GM12873 (cell line): ENCODE measurements at regions not wholly inside any gene's neighbourhood (a gene's known extent, or its start where the extent isn't known, plus 50 kb on each side); places are given as distances from the start of the nearest gene placed in this dataset.

Experiments used
- TF ChIP-seq, protein P1 (sequence below): IDR thresholded peaks from 2 replicates; pipeline ENCODE4 v1.5.1; 2012; ENCODE audit warnings: low read depth, mild to moderate bottlenecking, moderate library complexity, low read length, control low read depth; ENCODE audit not compliant: insufficient read depth; ENCODE audit errors: missing control alignments

DNA sequence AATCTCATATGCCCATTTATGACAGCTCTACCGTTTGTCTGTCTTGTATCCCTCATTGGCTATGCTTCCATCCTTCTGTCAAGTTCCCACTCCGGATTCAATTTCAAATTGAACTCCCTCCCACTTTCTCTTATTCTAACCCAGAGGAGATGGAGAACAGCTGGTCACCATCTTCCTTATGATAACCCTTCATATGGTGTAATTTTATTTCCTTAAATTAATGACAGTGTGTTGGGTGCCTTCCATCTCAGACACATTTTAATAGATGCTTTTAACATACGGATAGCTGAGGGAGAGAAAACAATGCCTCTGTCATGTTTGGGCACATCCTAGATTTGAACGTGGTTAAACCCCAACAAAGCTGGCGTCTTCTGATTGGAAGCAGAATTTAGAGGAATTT is 103.0 kb upstream of the PLXNA2 start:
- TF ChIP-seq, protein P1, sequence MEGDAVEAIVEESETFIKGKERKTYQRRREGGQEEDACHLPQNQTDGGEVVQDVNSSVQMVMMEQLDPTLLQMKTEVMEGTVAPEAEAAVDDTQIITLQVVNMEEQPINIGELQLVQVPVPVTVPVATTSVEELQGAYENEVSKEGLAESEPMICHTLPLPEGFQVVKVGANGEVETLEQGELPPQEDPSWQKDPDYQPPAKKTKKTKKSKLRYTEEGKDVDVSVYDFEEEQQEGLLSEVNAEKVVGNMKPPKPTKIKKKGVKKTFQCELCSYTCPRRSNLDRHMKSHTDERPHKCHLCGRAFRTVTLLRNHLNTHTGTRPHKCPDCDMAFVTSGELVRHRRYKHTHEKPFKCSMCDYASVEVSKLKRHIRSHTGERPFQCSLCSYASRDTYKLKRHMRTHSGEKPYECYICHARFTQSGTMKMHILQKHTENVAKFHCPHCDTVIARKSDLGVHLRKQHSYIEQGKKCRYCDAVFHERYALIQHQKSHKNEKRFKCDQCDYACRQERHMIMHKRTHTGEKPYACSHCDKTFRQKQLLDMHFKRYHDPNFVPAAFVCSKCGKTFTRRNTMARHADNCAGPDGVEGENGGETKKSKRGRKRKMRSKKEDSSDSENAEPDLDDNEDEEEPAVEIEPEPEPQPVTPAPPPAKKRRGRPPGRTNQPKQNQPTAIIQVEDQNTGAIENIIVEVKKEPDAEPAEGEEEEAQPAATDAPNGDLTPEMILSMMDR, result no peak

DNA sequence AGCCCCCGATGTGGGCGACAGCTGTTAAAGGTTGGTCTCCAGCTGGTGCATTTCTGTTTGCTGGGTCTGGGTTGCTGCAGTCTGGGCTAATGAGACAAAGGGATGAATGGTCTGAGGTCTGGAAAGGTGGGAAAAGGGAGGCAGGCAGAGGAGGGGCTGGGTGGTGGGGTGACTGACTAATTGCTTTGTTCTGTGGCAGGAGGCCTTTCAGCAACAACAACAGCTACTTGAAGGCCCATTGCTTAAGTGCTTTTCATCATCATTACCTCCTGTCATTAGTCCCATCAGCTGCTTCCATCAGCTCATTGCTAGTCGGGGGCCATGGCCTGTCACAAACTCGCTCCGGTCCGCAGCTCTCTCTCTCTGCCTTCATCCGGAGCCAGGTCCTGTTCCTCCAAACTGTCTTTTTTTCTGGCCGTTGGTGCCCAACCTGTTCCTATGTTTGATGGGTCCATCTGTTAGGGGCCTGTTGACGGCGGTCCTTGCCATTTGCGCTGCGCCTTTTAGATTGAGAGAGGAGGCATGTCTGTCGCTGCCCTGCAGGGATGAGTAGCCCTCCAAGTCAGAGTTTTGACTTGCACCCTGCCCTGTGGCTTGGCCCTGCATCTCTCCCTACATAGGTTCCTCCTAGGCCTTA is 105.6 kb upstream of the PLXNA2 start:
- TF ChIP-seq, protein P1, result no peak

DNA sequence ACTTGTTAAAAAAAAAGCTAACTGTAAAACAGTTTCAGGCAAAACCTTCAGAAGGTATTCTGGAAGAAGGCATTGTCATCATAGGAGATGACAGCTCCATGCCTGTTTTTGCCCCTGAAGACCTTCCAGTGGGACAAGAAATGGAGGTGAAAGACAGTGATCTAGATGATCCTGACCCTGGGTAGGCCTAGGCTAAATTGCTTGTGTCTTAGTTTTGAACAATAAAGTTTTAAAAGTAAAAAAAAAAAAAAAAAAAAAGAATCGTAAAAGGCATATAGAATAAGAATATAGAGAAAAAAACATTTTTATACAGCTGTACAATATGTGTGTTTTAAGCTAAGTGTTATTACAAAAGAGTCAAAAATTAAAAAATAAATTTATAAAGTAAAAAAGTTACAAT is 106.6 kb upstream of the PLXNA2 start:
- TF ChIP-seq, protein P1, result no peak

DNA sequence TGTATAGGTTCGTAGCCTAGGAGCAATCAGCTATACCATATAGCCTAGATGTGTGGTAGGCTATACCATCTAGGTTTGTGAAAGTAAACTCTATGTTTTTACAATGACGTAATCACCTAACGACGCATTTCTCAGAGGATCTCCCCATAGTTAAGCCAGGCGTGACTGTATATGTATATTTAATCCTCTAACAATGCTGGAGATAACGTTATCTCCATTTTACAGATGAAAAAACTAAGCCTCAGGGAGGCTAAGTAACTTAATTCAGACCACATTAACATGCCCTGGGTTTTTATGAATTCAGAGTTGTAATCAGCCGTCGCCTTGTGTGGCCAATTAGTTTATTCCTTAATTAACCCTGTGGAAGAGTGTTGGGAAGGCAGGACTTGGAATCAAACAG is 107.7 kb upstream of the PLXNA2 start:
- TF ChIP-seq, protein P1, result no peak

DNA sequence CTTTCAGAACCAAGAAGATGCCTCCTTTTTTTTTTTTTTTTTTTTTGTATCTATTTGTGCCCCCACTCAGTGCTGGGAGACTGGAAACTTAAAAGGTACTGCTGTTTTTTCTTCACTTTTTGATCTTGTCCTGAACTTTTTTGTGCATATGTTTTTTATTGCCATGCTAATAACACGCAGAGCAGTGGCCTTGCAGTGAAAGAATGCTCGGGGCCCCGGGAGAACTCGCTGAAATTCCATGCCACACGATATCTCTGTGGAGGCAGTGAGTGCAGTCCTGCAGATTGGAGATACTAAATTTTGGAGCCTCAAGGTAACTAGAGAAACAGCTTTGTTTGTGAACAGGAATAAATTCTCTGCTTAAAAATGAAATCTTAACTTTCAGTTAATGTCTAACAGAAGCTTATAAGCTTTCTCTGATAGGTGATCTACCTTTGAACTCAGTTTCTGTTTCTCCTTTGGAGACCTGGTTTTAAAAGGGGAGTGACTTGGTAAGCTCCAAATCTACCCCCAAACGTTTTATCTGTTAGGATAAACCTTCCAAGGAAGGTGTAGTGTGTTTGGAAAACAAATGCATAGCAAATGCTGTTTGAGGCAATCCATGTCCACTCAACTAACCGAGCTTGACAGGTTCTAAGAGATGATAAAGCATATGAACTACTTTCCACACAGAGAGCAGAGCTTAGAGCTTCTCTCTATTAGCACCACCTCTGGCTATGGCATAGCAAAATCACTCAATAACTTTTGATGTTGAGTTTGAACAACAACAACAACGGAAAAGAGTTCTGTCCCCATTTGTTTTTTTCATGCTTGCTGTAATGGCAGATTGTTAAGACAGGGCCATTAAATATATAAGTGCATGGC is 113.7 kb upstream of the PLXNA2 start:
- TF ChIP-seq, protein P1, result no peak

DNA sequence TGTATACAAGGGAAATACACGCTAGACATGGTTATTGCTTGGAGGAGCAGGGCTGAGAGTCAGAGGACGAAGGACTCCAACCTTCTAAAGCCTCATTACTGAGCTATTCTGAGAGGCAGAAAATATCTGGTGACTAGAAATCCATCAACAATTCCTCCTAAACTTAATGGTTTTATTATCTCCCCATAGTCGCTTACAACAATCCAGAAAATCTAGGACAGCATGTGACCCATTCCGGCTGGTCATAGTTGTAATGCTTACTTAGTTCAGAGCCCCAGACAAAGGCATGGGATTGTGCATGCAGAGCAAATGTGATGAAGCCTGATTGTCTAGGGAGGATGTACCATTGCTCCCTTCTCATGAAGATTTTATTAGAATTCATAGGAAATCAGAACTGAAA is 114.5 kb upstream of the PLXNA2 start:
- TF ChIP-seq, protein P1, result no peak

DNA sequence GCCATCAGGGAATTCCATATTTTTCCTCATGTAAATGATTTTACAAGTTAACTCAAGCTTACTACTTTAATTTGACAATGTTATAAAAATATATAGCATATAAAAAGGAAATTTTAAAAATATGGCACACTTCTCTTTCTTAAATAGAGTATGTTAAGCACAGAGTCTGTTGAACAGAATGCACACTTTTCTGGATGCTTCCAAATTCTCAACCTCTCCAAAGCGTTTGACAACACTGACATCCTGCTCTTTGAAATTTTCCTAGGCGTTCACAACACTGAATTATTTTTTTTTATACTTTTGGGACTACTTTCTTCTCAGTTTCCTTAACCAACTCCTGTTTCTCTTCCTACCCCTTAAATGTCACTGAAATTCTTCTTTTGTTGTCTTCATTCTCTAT is 117.8 kb upstream of the PLXNA2 start:
- TF ChIP-seq, protein P1, result no peak
